ENCODE measurements at regions not wholly inside any gene's neighbourhood (a gene's known extent, or its start where the extent isn't known, plus 50 kb on each side); places are given as distances from the start of the nearest gene placed in this dataset.

- TF ChIP-seq CTCF (IDR thresholded peaks at IDR 0.05): no peak
- TF ChIP-seq POLR2A (IDR thresholded peaks at IDR 0.05): no peak
Measured at GRCh38 chr16:26371349-26371869, 679.6 kb downstream of the HS3ST4 start.
